HG03095 (cell line): ENCODE measurements at regions not wholly inside any gene's neighbourhood (a gene's known extent, or its start where the extent isn't known, plus 50 kb on each side); places are given as distances from the start of the nearest gene placed in this dataset.

Experiments
- ATAC-seq: cut with Tn5 transposase; IDR thresholded peaks from one replicate; pipeline ENCODE4 v1.9.1; 2021; ENCODE audit warnings: moderate library complexity; ENCODE audit not compliant: unreplicated experiment

- ATAC-seq: no peak
Measured at GRCh38 chr12:90100579-90100978, 391.9 kb upstream of the ATP2B1 start.

GRCh38 chr12:90099288-90099687 lies 390.6 kb upstream of the ATP2B1 start:
- no peak for ATAC-seq

- no peak for ATAC-seq
Measured at GRCh38 chr12:90098132-90098779, 389.6 kb upstream of the ATP2B1 start.

DNA sequence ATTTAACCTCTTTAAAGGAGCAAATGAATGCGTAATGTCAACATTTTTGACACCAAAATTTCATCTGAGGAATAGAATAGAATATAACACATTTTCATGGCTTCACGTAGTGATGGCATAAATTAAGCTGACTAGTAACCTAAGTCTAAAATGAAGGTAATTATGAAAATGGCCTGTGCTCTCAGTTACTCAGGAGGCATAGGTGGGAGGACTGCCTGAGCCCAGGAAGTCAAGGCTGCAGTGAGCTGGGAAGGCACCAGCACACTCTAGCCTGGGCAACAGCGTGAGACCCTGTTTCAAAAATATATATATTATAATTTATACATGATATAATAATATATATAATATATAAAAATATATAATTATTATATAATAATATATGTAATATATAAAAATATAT lies 383.2 kb upstream of the ATP2B1 start:
- ATAC-seq: no peak

GRCh38 chr12:90090929-90091651 lies 382.5 kb upstream of the ATP2B1 start:
- ATAC-seq: no peak

DNA sequence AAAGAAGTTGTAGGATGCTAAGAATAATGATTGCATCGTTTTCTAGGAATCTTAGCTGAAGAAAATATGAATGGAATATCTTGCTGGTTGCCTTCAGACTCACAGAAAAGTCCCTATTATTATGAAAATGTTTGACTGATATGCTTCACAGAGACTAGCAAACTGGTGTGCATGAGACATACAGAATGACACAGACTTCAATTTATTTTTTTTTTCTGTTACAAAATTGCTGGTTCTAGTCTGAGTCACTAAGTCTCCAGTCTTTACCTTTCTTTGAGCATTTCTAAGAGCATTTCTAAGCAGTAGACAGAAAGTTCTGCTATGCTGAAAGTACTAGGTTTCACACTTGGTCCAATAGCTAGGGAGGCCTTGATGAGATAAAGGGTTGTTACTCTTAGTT lies 377.6 kb upstream of the ATP2B1 start:
- ATAC-seq: no peak

DNA sequence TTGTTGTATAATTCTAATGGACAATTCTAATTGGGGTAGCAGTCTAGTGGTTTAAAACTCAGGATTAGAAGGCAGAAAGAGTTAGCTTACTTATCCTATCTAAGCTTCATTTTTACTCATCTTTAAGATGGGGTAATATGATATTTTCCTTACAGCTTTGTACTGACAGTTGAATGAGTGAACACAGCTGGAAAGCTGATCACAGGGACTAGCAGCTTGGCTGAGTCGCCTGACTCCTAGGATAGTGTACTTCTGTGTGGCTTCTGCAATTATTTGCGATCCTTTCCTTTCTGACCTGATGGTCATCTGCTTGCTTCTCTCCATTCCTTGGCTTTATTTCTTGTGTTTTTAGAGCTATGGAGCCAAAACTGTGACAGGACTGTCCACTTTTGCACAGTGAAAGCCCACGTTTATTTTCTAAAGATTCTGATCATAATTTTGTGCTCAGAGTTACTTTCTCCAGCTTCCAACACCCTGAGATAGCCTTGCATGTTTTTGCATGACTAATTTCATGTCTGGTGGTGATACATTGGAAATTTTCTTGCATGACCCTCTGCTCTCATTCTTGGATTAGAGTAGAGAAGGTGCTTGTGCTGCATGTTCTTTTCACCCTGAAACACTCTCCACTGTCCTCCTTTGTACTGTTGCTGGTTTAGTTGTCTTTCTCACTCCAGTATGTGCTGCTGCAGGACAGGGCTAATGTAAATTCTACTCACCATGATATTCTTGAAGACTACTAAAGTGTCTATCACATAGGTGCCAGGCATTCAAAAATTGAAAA lies 377.0 kb upstream of the ATP2B1 start:
- no peak for ATAC-seq

- no peak for ATAC-seq
Measured at GRCh38 chr12:90084018-90084417, 375.4 kb upstream of the ATP2B1 start.

- ATAC-seq: no peak
Measured at GRCh38 chr12:90080616-90081015, 372.0 kb upstream of the ATP2B1 start.

DNA sequence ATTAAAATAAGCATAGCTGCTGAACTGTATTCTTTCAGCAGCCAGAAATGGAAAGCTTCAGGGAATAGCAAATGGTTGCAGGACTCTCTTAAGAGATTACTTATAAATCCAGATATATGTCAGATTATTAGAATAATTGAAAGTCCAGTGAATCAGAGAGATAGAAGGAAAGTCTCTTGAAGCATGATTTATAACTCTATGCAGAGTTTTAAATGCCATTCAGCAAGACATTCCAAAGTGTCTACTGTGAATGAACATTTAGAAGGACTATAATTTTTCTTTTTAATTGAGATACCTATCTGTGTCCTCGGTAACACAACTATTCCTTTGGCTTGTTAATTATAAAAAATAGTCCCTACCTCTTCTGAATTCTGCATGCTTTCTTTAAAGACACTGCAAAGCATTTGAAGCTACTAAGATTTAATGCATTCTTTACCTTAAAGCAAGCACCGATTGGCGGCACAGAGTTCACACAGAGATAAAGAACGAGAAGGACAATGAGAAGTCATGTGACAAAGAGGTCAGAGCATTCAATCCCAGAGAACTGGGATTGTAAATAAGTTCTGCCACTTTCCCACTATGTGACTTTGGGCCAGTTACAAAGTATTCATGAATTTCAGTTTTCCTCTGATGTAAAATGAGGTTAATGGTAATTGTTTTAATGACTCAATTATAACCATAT lies 371.0 kb upstream of the ATP2B1 start:
- no peak for ATAC-seq

- no peak for ATAC-seq
Measured at GRCh38 chr12:90078344-90078743, 369.7 kb upstream of the ATP2B1 start.

DNA sequence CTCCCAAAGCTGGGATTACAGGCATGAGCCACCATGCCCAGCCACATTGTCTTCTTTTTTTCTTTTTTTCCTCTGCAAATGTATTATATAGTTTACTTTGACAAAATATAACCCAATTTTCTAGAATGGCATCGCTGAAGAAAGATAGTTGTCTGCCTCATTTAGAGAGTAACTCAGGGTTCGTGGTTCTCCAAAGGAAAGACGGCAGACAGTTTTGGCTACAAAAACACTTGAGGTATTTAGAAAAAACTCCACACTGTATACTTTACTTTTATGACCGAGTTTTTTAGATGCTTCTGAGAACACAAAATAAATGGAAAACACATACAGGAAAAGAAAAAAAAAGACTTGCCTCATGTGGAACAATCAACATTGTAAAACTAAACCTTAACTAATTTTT lies 369.1 kb upstream of the ATP2B1 start:
- ATAC-seq: no peak

DNA sequence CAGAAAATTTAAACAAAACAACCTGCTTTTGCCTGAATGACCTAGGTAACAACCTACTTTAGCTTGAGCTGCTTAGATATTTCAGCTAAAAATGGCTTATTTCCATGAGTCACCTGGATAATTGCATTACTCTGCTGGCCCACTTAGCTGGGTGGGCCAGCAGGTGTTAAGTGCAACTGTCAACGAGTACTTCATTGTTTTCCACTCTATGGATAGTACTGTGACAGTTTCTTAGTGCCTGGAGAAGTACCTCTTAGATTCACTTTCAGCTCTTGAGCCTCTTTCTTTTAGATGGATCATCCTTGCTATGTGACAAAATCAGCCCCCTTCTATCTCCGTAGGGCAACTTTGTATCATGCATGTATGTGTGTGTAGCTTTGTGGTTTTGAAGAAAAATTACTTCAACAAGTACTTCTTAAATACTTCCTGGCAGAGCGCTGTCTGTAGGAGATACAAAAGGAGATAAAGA lies 368.2 kb upstream of the ATP2B1 start:
- no peak for ATAC-seq

DNA sequence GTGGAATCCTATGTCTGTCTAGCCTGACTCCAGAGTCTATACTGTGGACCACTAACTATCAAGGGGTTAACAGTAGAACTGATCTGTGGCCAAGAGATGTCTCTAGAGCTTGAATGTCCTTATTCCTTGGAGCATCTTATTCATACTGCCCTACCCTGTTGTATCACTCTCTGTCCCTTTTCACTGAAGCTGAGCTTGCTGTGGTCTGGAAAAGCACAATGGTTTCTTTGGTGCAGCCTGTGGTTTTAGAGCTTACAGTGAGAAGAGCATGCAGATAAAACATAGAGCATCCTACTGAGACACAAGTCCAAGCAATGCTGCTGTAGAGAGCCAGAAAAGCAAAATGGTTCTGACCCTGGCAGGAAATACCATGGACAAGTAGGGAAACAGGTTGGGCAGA lies 367.0 kb upstream of the ATP2B1 start:
- no peak for ATAC-seq

DNA sequence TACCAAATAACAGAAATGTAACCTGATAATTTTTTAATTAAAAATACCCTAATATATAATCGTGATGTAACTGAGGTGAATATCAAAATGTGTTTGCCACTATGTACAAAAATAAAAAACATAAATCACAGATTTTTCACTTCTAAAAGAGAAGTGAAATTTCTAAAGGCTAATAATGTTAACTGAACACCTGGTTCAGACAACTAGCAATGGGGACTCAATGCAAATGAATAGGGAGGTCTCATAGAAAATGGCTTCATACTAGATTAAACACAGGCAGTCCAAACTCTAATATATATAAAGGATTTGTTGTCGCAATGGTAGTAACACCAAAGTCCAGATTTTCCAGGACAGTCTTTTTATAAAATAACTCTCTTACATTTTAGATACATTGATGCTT lies 365.4 kb upstream of the ATP2B1 start:
- ATAC-seq: no peak

- ATAC-seq: no peak
Measured at GRCh38 chr12:90071996-90072395, 363.4 kb upstream of the ATP2B1 start.

DNA sequence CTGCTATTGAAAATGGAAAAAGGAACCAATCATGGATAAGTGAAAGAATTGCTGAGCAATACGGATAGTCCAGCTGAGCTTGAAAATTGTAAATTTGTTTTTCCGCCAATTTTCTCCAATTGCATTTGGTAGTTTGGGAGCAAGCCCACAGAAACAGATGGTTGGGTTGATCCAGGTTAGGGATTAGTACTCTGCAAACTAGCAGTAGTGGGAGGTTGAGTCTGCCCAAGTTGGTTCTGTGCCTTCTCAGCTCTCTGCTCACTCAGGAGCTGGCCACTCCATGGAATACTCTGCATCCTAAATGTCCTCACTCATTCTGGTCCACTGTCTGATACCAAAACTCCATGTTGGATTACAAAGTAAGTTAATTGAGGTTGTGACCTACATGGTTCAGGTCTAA lies 361.1 kb upstream of the ATP2B1 start:
- no peak for ATAC-seq

- no peak for ATAC-seq
Measured at GRCh38 chr12:90067791-90068190, 359.2 kb upstream of the ATP2B1 start.

GRCh38 chr12:90064852-90065801 lies 356.5 kb upstream of the ATP2B1 start:
- no peak for ATAC-seq

GRCh38 chr12:90062799-90063198 lies 354.2 kb upstream of the ATP2B1 start:
- ATAC-seq: no peak
